Esophagus squamous epithelium (tissue), 4 donors: ENCODE measurements at regions not wholly inside any gene's neighbourhood (a gene's known extent, or its start where the extent isn't known, plus 50 kb on each side); places are given as distances from the start of the nearest gene placed in this dataset.

Experiments
- POLR2A ChIP-seq, 4 donors: fragments of 450-650 bp; IDR thresholded peaks; one replicate each; pipeline ENCODE4 v1.6.1; 2017; ENCODE audit warnings: antibody characterized with exemption in 4 of 4, mild to moderate bottlenecking in 4 of 4, moderate library complexity in 3 of 4
- TF ChIP-seq, protein P1 (sequence below), 6 experiments: fragments of 450-650 bp in 4 of 6; fragments of 200-600 bp in 2 of 6; sonication (generic) in 2 of 6; IDR thresholded peaks; one replicate each; pipeline ENCODE4 v1.5.1; 2016 to 2019; ENCODE audit warnings: antibody characterized with exemption in 6 of 6, mild to moderate bottlenecking in 4 of 6, moderate library complexity in 4 of 6

DNA sequence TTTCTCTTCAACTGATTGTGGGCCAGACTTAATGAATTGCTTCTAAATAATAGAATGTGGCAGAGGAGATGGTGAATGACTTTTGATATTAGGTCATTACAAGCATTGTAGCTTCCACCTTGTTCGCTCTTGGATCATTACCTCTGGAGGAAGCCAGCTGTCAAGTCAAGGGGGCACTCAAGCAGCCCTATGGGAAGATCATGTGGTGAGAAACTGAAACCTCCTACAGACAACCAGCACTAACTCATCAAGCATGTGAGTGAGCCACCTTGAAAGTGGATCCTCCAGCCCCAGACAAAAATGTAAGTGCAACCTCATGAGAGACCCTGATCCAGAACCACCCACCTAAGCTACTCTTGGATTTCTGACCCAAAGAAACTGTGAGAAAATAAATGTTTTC lies 109.8 kb upstream of the TBC1D5 start:
- TF ChIP-seq, protein P1, sequence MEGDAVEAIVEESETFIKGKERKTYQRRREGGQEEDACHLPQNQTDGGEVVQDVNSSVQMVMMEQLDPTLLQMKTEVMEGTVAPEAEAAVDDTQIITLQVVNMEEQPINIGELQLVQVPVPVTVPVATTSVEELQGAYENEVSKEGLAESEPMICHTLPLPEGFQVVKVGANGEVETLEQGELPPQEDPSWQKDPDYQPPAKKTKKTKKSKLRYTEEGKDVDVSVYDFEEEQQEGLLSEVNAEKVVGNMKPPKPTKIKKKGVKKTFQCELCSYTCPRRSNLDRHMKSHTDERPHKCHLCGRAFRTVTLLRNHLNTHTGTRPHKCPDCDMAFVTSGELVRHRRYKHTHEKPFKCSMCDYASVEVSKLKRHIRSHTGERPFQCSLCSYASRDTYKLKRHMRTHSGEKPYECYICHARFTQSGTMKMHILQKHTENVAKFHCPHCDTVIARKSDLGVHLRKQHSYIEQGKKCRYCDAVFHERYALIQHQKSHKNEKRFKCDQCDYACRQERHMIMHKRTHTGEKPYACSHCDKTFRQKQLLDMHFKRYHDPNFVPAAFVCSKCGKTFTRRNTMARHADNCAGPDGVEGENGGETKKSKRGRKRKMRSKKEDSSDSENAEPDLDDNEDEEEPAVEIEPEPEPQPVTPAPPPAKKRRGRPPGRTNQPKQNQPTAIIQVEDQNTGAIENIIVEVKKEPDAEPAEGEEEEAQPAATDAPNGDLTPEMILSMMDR (IDR thresholded peaks at IDR 0.05): no peak
- TF ChIP-seq POLR2A (IDR thresholded peaks at IDR 0.05): no peak
